Astrocyte of the cerebellum (primary cell): ENCODE measurements at regions not wholly inside any gene's neighbourhood (a gene's known extent, or its start where the extent isn't known, plus 50 kb on each side); places are given as distances from the start of the nearest gene placed in this dataset.

ENCODE experiments used
- DNase-seq: peaks from one replicate; pipeline ENCODE4 v3.0.0-alpha.2; 2011; ENCODE audit warnings: low read depth
- H3K4me3 ChIP-seq: 2 replicates; pipeline ENCODE4 v1.5.1; 2011; ENCODE audit warnings: mild to moderate bottlenecking, low read depth, low read length, moderate library complexity
- CTCF ChIP-seq: IDR thresholded peaks from 2 replicates; pipeline ENCODE4 v1.5.1; 2012; ENCODE audit warnings: low read length, low read depth, moderate library complexity, mild to moderate bottlenecking; ENCODE audit errors: missing control alignments
- in situ Hi-C: cut with HindIII; loops from 2 replicates; pipeline ENCODE4 v1.10.0; 2017; ENCODE audit warnings: low sequenced_read_pairs

- in situ Hi-C loops = loop anchor here (5.0 kb wide), 1 partner anchor 117 kb away; no protein-coding TSS in a partner anchor
- no peak for DNase-seq
- TF ChIP-seq CTCF = no peak
Measured at GRCh38 chr3:27653803-27654558, 68.1 kb downstream of the EOMES start.

GRCh38 chr3:27649277-27649676 lies 72.8 kb downstream of the EOMES start:
- no peak for DNase-seq
- in situ Hi-C loops = no loop called here
- no peak for TF ChIP-seq CTCF
- no peak overlapping the region for H3K4me3 ChIP-seq

More at GRCh38 chr3:27653803-27654558, 68.1 kb downstream of the EOMES start:
- no peak overlapping the region for H3K4me3 ChIP-seq

- no peak overlapping the region for H3K4me3 ChIP-seq
- in situ Hi-C loops = no loop called here
- no peak for DNase-seq
- TF ChIP-seq CTCF = no peak
Measured at GRCh38 chr3:27646896-27647295, 75.2 kb downstream of the EOMES start.

- in situ Hi-C loops = no loop called here
- no peak for DNase-seq
- TF ChIP-seq CTCF = no peak
Measured at GRCh38 chr3:27644941-27645340, 77.2 kb downstream of the EOMES start.

GRCh38 chr3:27643355-27643754 lies 78.8 kb downstream of the EOMES start:
- in situ Hi-C loops = no loop called here
- TF ChIP-seq CTCF = no peak
- no peak for DNase-seq
- H3K4me3 ChIP-seq = no peak overlapping the region

More at GRCh38 chr3:27644941-27645340, 77.2 kb downstream of the EOMES start:
- no peak overlapping the region for H3K4me3 ChIP-seq

GRCh38 chr3:27642796-27643195 lies 79.3 kb downstream of the EOMES start:
- TF ChIP-seq CTCF = no peak
- in situ Hi-C loops = no loop called here
- H3K4me3 ChIP-seq = no peak overlapping the region
- DNase-seq = no peak
